CD4-positive, alpha-beta T cell treated with Interleukin-4 for 1 hour (primary cell): ENCODE measurements at regions not wholly inside any gene's neighbourhood (a gene's known extent, or its start where the extent isn't known, plus 50 kb on each side); places are given as distances from the start of the nearest gene placed in this dataset.

Source experiments
- DNase-seq, 2 donors: peaks; one replicate each; pipeline ENCODE4 v3.0.0-alpha.2; 2020 to 2022

- no peak for DNase-seq
These were observed 184.6 kb upstream of the CARD18 start for GRCh38 chr11:105324156-105324555.

GRCh38 chr11:105321696-105322095 is 182.1 kb upstream of the CARD18 start:
- DNase-seq: no peak

GRCh38 chr11:105315287-105315686 is 175.7 kb upstream of the CARD18 start:
- DNase-seq: no peak

- no peak for DNase-seq
These were observed 172.7 kb upstream of the CARD18 start for GRCh38 chr11:105312266-105312665.

GRCh38 chr11:105298630-105299029 is 159.1 kb upstream of the CARD18 start:
- no peak for DNase-seq

GRCh38 chr11:105298174-105298573 is 158.6 kb upstream of the CARD18 start:
- DNase-seq: no peak

GRCh38 chr11:105297463-105297862 is 157.9 kb upstream of the CARD18 start:
- no peak for DNase-seq

- no peak for DNase-seq
These were observed 157.2 kb upstream of the CARD18 start for GRCh38 chr11:105296806-105297205.

GRCh38 chr11:105296386-105296785 is 156.8 kb upstream of the CARD18 start:
- DNase-seq: no peak

- no peak for DNase-seq
These were observed 143.1 kb upstream of the CARD18 start for GRCh38 chr11:105282658-105283057.

- DNase-seq: no peak
These were observed 135.1 kb upstream of the CARD18 start for GRCh38 chr11:105274631-105275030.

- no peak for DNase-seq
These were observed 134.2 kb upstream of the CARD18 start for GRCh38 chr11:105273660-105274280.

GRCh38 chr11:105269862-105270261 is 130.3 kb upstream of the CARD18 start:
- DNase-seq: no peak

- DNase-seq: no peak
These were observed 129.0 kb upstream of the CARD18 start for GRCh38 chr11:105268404-105269062.

GRCh38 chr11:105265845-105266244 is 126.3 kb upstream of the CARD18 start:
- no peak for DNase-seq

- DNase-seq: no peak
These were observed 121.4 kb upstream of the CARD18 start for GRCh38 chr11:105260976-105261375.

GRCh38 chr11:105245781-105246315 is 106.3 kb upstream of the CARD18 start:
- DNase-seq: no peak

GRCh38 chr11:105244160-105244825 is 104.7 kb upstream of the CARD18 start:
- DNase-seq: peak in 1 of 2 donors; percentile 36

GRCh38 chr11:105241136-105241535 is 101.6 kb upstream of the CARD18 start:
- no peak for DNase-seq

GRCh38 chr11:105236664-105237063 is 97.1 kb upstream of the CARD18 start:
- DNase-seq: no peak

GRCh38 chr11:105233285-105233684 is 93.7 kb upstream of the CARD18 start:
- DNase-seq: no peak

GRCh38 chr11:105232021-105232420 is 92.5 kb upstream of the CARD18 start:
- DNase-seq: no peak

GRCh38 chr11:105230586-105230985 is 91.0 kb upstream of the CARD18 start:
- DNase-seq: no peak

GRCh38 chr11:105229761-105230160 is 90.2 kb upstream of the CARD18 start:
- no peak for DNase-seq
